ENCODE measurements at regions not wholly inside any gene's neighbourhood (a gene's known extent, or its start where the extent isn't known, plus 50 kb on each side); places are given as distances from the start of the nearest gene placed in this dataset.
"Not testable (repeated sequence)": the region's sequence is repeated elsewhere in the genome, so short reads cannot be mapped to it uniquely, and the experiment has no call there.

DNA sequence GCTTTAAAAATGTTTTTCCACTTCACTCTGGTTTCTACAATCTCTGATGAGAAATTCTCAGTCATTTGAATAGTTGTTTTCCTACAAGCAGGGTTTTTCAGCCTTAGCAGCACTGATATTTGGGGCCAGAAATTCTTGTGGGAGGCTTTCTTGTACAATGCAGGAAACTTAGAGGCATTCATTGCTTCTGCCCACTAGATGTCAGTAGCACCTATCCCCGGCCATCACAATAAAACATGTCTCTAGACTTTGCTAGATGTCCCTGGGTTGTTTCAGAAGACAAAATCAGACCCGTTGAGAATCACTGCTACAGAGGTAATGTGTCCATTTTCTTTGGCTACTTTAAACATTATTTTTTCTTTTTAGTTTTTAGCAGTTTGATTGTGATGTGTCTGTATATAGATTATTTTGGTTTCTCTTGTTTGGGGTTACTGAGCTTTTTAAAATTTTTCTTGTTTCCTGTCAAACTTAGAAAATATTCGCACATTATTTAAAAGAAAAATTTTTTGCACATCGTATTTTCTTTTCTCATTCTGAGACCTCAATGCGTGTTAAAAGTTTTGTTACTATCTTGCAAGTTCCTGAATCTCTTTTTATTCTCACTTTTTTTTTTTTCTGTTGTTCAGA, 60.8 kb upstream of the CCDC179 start:
- H3K27me3 ChIP-seq (ENCODE audit: control insufficient read depth, insufficient read depth, low read length) = no peaks in the 10 kb centered on the region
- H3K27ac ChIP-seq (ENCODE audit: low read depth, low read length) = no peak overlapping the region
- no peak overlapping the region for H3K9ac ChIP-seq (ENCODE audit: low read length)
- peaks cover 10% of the 10 kb centered on the region for H3K4me1 ChIP-seq (ENCODE audit: control insufficient read depth, insufficient read depth, low read length)
- no peak overlapping the region for H3K4me3 ChIP-seq (ENCODE audit: low read depth, low read length)
- H3K9me3 ChIP-seq (ENCODE audit: control insufficient read depth, insufficient read depth, low read depth, low read length) = no peaks in the 10 kb centered on the region
- no peaks in the 10 kb centered on the region for H3K36me3 ChIP-seq (ENCODE audit: control insufficient read depth, insufficient read depth, low read length)

DNA sequence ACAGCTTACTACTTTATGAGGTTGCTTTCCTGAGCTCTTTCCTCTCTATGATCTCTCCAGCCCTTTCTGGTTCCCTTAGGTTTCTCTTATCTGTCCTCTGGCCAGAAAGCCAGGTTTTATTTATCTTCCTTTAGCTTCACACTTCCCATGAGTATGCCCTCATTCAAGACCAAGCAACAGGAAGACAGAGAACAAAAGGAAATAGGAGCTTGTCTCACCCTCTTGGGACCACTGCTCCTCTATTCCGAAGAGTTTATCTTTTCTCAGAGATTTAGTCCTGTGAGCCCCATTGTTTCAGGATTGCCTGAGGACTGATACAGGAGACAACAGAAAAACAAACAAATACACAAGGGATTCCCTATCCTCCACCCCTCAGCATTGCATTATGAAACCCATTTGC, 62.4 kb upstream of the CCDC179 start:
- Histone ChIP-seq H3K4me3 (ENCODE audit: low read depth, low read length) (no peak overlapping the region), H3K36me3 (ENCODE audit: control insufficient read depth, insufficient read depth, low read length) (no peaks in the 10 kb centered on the region), H3K9ac (ENCODE audit: low read length) (no peak overlapping the region), H3K4me1 (ENCODE audit: control insufficient read depth, insufficient read depth, low read length) (peaks cover 14% of the 10 kb centered on the region), H3K27ac (ENCODE audit: low read depth, low read length) (no peak overlapping the region), H3K9me3 (ENCODE audit: control insufficient read depth, insufficient read depth, low read depth, low read length) (no peaks in the 10 kb centered on the region), H3K27me3 (ENCODE audit: control insufficient read depth, insufficient read depth, low read length) (no peaks in the 10 kb centered on the region)

DNA sequence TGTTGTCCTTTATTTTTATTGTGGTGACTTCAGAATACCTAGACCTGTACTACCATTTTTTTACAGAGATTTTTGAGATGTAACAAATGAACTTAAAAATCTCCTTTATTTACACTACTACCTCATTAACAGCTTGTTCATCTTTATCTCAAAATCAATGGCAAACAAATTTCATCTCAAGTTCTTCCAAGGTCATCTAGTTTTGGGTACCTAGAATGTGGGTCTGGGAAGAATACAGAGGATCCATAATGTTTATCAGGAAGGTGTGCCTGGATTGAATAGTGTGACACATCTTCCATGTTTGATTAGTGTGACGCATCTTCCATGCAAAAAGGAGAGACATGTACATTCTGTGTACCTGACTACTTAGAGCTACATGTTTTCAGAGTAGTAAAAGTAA, 63.3 kb upstream of the CCDC179 start:
- Histone ChIP-seq H3K4me3 (ENCODE audit: low read depth, low read length) (no peak overlapping the region), H3K4me1 (ENCODE audit: control insufficient read depth, insufficient read depth, low read length) (peaks cover 17% of the 10 kb centered on the region), H3K27me3 (ENCODE audit: control insufficient read depth, insufficient read depth, low read length) (no peaks in the 10 kb centered on the region), H3K9me3 (ENCODE audit: control insufficient read depth, insufficient read depth, low read depth, low read length) (no peaks in the 10 kb centered on the region), H3K27ac (ENCODE audit: low read depth, low read length) (no peak overlapping the region), H3K9ac (ENCODE audit: low read length) (no peak overlapping the region), H3K36me3 (ENCODE audit: control insufficient read depth, insufficient read depth, low read length) (no peaks in the 10 kb centered on the region)

DNA sequence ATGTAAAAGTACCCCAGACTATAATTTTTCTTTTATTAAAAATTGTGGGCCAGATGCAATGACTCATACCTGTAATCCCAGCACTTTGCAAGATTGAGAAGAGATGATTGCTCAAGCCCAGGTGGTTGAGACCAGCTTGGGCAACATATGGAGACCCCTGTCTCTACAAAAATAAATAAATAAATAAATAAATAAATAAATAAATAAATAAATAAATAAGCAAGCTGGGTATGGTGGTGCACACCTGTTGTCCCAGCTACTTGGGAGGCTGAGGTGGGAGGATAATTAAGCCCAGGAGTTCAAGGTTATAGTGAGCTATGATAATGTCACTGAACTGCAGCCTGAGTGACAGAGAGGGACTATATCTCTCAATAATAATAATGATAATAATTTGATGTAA, 66.1 kb upstream of the CCDC179 start:
- H3K27me3 ChIP-seq (ENCODE audit: control insufficient read depth, insufficient read depth, low read length) = no peaks in the 10 kb centered on the region
- no peaks in the 10 kb centered on the region for H3K36me3 ChIP-seq (ENCODE audit: control insufficient read depth, insufficient read depth, low read length)
- H3K9ac ChIP-seq (ENCODE audit: low read length) = no peak overlapping the region
- no peaks in the 10 kb centered on the region for H3K9me3 ChIP-seq (ENCODE audit: control insufficient read depth, insufficient read depth, low read depth, low read length)
- H3K4me3 ChIP-seq (ENCODE audit: low read depth, low read length) = no peak overlapping the region
- peaks cover 17% of the 10 kb centered on the region for H3K4me1 ChIP-seq (ENCODE audit: control insufficient read depth, insufficient read depth, low read length)
- no peak overlapping the region for H3K27ac ChIP-seq (ENCODE audit: low read depth, low read length)

DNA sequence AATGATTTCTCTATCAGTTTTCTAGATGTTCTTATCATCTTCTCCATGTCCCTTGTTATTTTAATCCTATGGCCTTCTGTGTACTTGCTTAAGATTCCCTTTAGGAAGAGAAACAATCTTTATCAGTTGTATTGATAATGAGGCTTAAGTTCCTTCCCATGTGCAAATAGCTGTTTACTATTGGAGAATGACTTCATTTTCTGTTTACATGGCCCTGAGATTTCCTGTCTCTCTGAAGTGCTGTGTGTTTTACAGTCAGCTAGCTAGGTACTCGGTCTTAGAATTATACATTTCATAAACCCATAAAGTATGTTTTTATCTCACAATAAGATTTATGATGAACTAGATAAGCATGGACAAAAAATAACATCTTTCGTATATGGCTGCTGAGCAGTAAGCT, 67.5 kb upstream of the CCDC179 start:
- no peak overlapping the region for H3K4me3 ChIP-seq (ENCODE audit: low read depth, low read length)
- H3K27ac ChIP-seq (ENCODE audit: low read depth, low read length) = no peak overlapping the region
- no peaks in the 10 kb centered on the region for H3K9me3 ChIP-seq (ENCODE audit: control insufficient read depth, insufficient read depth, low read depth, low read length)
- no peaks in the 10 kb centered on the region for H3K27me3 ChIP-seq (ENCODE audit: control insufficient read depth, insufficient read depth, low read length)
- H3K9ac ChIP-seq (ENCODE audit: low read length) = no peak overlapping the region
- H3K4me1 ChIP-seq (ENCODE audit: control insufficient read depth, insufficient read depth, low read length) = peaks cover 12% of the 10 kb centered on the region
- no peaks in the 10 kb centered on the region for H3K36me3 ChIP-seq (ENCODE audit: control insufficient read depth, insufficient read depth, low read length)

DNA sequence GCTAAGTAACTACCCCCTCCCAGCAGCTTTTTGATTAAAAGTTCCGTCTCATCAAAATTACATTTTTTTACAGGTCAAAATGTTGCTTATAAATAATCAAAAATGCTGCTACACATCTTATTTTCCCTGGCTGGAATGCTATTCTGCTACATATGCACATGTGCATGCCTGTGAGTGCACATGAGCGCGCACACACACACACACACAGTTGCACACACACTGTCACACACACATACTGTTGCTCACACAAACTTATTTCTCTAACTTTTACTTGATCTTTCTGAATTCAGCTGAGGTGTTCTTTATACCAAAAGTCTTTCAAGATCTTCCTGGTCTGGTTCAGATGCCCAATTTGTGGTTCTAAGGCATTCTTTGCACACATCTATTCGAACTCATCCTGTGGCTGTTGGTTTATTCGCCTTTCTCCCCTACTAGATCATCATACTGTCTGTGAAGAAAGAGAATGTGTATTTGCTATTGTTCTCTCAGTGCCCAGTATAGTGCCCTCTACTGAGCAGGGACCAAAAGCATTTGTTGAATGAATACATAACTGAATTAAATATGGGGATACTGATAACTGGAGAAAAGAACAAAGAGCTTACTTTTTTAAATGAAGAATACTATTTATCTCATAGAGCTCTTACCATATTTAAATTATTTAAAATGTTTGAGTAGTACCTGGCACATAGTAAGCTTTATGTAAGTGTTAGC, 68.1 kb upstream of the CCDC179 start:
- H3K27ac ChIP-seq (ENCODE audit: low read depth, low read length) = no peak overlapping the region
- peaks cover 7% of the 10 kb centered on the region for H3K4me1 ChIP-seq (ENCODE audit: control insufficient read depth, insufficient read depth, low read length)
- no peak overlapping the region for H3K4me3 ChIP-seq (ENCODE audit: low read depth, low read length)

DNA sequence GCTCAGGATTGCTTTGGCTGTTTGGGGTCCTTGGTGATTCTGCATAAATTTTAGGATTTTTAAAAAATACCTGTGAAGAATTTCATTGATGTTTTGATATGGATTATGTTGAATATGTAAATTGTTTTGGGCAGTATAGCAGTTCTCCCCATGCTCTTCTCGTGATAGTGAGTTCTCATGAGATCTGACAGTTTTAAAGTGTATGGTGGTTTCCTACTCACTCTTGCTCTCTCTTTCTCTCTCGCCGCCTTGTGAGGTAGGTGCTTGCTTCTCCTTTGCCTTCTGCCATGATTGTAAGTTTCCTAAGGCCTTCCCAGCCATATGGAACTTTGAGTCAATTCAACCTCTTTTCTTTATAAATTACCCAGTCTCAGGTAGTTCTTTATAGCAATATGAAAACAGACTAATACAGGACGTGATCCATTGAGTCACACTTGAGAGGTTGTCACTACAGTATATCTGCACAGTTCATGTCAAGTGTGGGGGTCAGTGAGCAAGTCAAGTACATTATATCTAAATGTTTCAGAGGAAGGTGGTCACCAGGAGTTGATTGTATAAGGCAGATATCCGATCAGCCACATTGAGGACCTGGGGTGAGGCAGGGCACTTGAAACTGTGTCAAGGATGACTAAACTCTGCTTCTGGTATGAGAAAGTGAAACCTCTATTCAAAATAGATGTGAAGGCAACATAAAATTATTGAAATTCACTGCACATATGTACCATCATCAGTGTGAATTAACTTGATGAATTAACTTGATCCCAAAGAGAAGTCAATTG, 70.7 kb upstream of the CCDC179 start:
- Histone ChIP-seq H3K27ac (ENCODE audit: low read depth, low read length) (no peak overlapping the region), H3K4me1 (ENCODE audit: control insufficient read depth, insufficient read depth, low read length) (peaks cover 7% of the 10 kb centered on the region), H3K9me3 (ENCODE audit: control insufficient read depth, insufficient read depth, low read depth, low read length) (no peaks in the 10 kb centered on the region), H3K36me3 (ENCODE audit: control insufficient read depth, insufficient read depth, low read length) (no peaks in the 10 kb centered on the region), H3K9ac (ENCODE audit: low read length) (no peak overlapping the region), H3K4me3 (ENCODE audit: low read depth, low read length) (no peak overlapping the region), H3K27me3 (ENCODE audit: control insufficient read depth, insufficient read depth, low read length) (no peaks in the 10 kb centered on the region)

More for the DNA sequence above, 68.1 kb upstream of the CCDC179 start:
- no peaks in the 10 kb centered on the region for H3K9me3 ChIP-seq (ENCODE audit: control insufficient read depth, insufficient read depth, low read depth, low read length)
- no peaks in the 10 kb centered on the region for H3K36me3 ChIP-seq (ENCODE audit: control insufficient read depth, insufficient read depth, low read length)
- H3K9ac ChIP-seq (ENCODE audit: low read length) = no peak overlapping the region
- H3K27me3 ChIP-seq (ENCODE audit: control insufficient read depth, insufficient read depth, low read length) = no peaks in the 10 kb centered on the region

DNA sequence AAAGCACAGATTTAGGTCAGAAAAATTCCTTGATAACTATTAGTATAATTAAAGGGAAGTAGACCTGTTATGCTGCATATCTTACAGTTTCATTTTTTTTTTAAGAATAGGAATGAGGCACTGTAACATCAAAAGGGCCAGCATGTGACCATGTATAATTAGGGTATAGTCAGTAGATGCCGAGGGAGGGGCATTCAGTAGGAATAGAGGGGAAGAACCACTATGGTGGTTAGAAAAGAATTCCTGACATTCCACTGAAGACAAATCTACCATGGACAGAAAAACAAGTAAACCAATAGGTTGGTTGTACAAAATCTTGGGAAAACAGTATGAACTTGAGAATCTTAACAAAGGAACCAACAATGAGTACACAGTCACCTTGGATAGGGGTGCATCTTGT, 78.4 kb upstream of the CCDC179 start:
- Histone ChIP-seq H3K9ac (ENCODE audit: low read length) (no peak overlapping the region), H3K4me3 (ENCODE audit: low read depth, low read length) (no peak overlapping the region), H3K36me3 (ENCODE audit: control insufficient read depth, insufficient read depth, low read length) (no peaks in the 10 kb centered on the region), H3K4me1 (ENCODE audit: control insufficient read depth, insufficient read depth, low read length) (no peaks in the 10 kb centered on the region), H3K9me3 (ENCODE audit: control insufficient read depth, insufficient read depth, low read depth, low read length) (peaks cover 9% of the 10 kb centered on the region; the same call in 1 of the 2 replicates), H3K27ac (ENCODE audit: low read depth, low read length) (no peak overlapping the region), H3K27me3 (ENCODE audit: control insufficient read depth, insufficient read depth, low read length) (no peaks in the 10 kb centered on the region)

DNA sequence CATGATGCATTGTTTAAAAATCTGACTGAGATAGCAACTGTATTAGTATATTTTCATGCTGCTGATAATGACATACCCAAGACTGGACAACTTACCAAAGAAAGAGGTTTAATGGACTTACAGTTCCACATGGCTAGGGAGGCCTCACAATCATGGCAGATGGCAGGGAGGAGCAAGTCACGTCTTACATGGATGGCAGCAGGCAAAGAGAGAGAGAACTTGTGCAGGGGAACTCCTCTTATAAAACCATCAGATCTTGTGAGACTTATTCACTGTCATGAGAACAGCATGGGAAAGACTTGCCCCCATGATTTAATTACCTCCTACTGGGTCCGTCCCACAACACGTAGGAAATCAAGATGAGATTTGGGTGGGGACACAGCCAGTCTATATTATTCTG, 81.3 kb upstream of the CCDC179 start:
- H3K9ac ChIP-seq (ENCODE audit: low read length); H3K27me3 ChIP-seq (ENCODE audit: control insufficient read depth, insufficient read depth, low read length); H3K9me3 ChIP-seq (ENCODE audit: control insufficient read depth, insufficient read depth, low read depth, low read length); H3K27ac ChIP-seq (ENCODE audit: low read depth, low read length); H3K36me3 ChIP-seq (ENCODE audit: control insufficient read depth, insufficient read depth, low read length); H3K4me3 ChIP-seq (ENCODE audit: low read depth, low read length); H3K4me1 ChIP-seq (ENCODE audit: control insufficient read depth, insufficient read depth, low read length): not testable (repeated sequence)

DNA sequence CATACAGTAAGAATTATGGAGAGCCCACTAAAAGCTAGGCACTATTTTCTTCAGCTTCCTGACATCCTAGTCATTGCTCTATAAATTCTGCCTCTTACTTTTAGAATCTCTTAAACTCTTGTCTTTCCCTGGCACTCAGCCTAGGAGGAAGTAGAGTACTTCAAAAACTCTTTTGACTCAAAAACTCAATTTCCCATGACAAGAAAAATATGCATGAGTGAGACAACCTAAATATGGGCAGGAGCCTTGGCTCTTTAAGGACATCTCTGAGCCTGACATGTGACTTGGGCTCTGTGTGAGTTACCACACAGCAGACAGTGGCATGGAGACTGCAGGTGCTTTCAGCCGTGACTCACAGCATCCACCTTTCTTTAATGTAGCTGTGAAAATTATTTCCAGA, 97.5 kb upstream of the CCDC179 start:
- Histone ChIP-seq H3K36me3 (ENCODE audit: control insufficient read depth, insufficient read depth, low read length) (no peaks in the 10 kb centered on the region), H3K4me1 (ENCODE audit: control insufficient read depth, insufficient read depth, low read length) (no peaks in the 10 kb centered on the region), H3K27me3 (ENCODE audit: control insufficient read depth, insufficient read depth, low read length) (no peaks in the 10 kb centered on the region), H3K9me3 (ENCODE audit: control insufficient read depth, insufficient read depth, low read depth, low read length) (peaks cover 2% of the 10 kb centered on the region; the same call in 1 of the 2 replicates), H3K9ac (ENCODE audit: low read length) (no peak overlapping the region), H3K27ac (ENCODE audit: low read depth, low read length) (no peak overlapping the region), H3K4me3 (ENCODE audit: low read depth, low read length) (no peak overlapping the region)

DNA sequence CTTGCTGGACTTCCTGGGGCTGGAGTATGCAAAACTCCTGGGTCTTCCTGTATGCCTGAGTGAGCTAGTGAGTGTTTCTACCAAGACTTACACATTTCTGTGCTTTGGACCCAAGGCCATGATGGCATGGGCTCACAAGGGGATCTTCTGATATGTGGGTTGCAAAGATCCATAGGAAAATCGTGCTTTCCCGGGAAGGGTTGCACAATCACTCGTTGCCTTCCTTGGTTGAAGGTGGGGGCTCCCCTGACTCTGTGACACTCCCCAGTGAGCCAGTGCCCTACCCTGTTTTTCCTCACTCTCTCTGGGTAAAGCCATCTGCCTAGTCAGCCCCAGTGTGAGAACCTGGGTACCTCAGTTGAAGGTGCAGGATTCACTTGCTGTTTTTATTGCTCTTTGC, 114.0 kb upstream of the CCDC179 start:
- no peak overlapping the region for H3K9ac ChIP-seq (ENCODE audit: low read length)
- no peaks in the 10 kb centered on the region for H3K36me3 ChIP-seq (ENCODE audit: control insufficient read depth, insufficient read depth, low read length)
- no peak overlapping the region for H3K27ac ChIP-seq (ENCODE audit: low read depth, low read length)
- H3K27me3 ChIP-seq (ENCODE audit: control insufficient read depth, insufficient read depth, low read length) = no peaks in the 10 kb centered on the region
- H3K4me1 ChIP-seq (ENCODE audit: control insufficient read depth, insufficient read depth, low read length) = no peaks in the 10 kb centered on the region
- H3K4me3 ChIP-seq (ENCODE audit: low read depth, low read length) = no peak overlapping the region
- H3K9me3 ChIP-seq (ENCODE audit: control insufficient read depth, insufficient read depth, low read depth, low read length) = peaks cover 24% of the 10 kb centered on the region

Measured in HUES6 (cell line).